ENCODE measurements at regions not wholly inside any gene's neighbourhood (a gene's known extent, or its start where the extent isn't known, plus 50 kb on each side); places are given as distances from the start of the nearest gene placed in this dataset.

DNA sequence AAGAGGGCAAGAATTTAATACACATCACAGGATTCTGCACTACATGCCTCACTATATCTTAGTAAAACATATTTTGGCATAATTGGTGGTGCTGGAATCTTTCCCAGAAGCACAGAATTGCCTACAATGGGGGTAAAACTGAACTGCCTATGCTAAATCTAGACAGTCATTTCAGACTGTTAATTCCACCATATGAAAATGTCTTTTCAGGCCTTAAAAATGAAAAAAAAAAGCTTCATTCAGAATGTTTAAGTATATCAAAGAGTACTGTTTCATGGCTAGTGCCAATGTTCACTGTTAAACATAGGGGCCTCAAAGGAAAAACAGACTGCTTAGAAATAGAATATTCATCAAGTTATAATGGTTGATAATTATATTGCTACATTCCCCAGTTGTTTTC is 797.0 kb downstream of the PCDH19 start:
- H3K36me3 ChIP-seq (ENCODE audit: control insufficient read depth, insufficient read depth, low read length) = no peaks in the 10 kb centered on the region
- H3K27me3 ChIP-seq (ENCODE audit: control insufficient read depth, insufficient read depth, low read length) = no peaks in the 10 kb centered on the region
- ChIA-PET POLR2A (no interaction called here), CTCF (no interaction called here)
- DNase-seq (ENCODE audit: low read depth) = no peak
- TF ChIP-seq, protein P1, sequence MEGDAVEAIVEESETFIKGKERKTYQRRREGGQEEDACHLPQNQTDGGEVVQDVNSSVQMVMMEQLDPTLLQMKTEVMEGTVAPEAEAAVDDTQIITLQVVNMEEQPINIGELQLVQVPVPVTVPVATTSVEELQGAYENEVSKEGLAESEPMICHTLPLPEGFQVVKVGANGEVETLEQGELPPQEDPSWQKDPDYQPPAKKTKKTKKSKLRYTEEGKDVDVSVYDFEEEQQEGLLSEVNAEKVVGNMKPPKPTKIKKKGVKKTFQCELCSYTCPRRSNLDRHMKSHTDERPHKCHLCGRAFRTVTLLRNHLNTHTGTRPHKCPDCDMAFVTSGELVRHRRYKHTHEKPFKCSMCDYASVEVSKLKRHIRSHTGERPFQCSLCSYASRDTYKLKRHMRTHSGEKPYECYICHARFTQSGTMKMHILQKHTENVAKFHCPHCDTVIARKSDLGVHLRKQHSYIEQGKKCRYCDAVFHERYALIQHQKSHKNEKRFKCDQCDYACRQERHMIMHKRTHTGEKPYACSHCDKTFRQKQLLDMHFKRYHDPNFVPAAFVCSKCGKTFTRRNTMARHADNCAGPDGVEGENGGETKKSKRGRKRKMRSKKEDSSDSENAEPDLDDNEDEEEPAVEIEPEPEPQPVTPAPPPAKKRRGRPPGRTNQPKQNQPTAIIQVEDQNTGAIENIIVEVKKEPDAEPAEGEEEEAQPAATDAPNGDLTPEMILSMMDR (IDR thresholded peaks at IDR 0.05; ENCODE audit: insufficient read depth, low read depth, low read length) = no peak
- no peak overlapping the region for H3K4me3 ChIP-seq (ENCODE audit: low read depth, low read length)

DNA sequence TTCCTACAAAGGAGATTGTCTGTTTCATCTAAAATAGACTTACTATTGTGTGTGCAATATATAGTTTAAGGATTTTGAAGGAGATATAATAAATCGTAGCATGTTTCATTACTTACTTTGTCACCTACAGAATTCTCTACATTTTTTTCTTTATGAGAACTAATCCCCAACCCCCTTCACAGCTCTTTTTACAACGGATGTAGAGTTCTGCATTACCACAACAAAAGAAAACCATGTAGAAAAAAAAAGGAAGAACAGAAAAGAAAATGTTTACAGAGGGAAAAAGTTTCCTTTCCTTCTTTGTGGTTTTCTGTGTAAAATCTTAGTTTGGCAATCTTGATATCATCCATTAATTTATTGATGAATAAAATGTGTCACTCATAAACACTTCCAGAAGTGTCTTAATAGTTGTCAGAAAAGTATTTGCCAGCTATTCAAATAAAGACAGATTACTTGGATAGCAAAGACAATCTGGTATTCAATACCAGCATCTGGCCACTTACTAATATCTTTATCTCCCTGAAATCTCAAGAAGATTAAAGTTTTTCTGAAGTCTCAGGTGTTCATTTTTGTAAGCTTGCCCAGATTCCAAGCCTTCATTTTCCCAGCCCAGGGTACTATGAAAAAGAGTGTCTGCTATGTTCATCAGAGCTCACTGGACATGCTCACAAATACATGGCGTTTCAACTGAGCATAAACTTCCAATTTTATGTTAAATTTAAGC is 806.8 kb downstream of the PCDH19 start:
- POLR2A ChIA-PET = no interaction called here
- Histone ChIP-seq H3K4me3 (ENCODE audit: low read depth, low read length) (no peak overlapping the region), H3K27me3 (ENCODE audit: control insufficient read depth, insufficient read depth, low read length) (no peaks in the 10 kb centered on the region), H3K36me3 (ENCODE audit: control insufficient read depth, insufficient read depth, low read length) (no peaks in the 10 kb centered on the region)
- TF ChIP-seq, protein P1 (IDR thresholded peaks at IDR 0.05; ENCODE audit: insufficient read depth, low read depth, low read length) = no peak
- CTCF ChIA-PET = no interaction called here
- no peak for DNase-seq (ENCODE audit: low read depth)

DNA sequence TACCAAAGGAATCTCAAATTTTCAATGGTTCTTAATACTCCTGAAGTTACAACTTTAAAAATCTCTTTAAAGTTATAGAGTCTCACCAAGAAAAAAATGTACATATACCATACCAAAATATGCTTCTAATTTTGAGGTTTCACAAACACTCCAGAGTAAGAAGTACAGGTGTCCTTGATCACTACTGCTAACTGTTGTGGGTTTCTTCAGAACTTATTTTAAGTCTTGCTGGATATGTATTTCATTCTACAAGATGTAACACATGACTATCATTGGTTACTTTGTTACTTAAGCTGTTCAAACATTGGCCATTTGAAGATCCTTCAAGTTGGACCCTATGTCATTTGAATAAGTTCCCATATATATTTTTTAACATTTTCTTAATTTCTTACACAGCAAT is 808.0 kb downstream of the PCDH19 start:
- POLR2A ChIA-PET = no interaction called here

DNA sequence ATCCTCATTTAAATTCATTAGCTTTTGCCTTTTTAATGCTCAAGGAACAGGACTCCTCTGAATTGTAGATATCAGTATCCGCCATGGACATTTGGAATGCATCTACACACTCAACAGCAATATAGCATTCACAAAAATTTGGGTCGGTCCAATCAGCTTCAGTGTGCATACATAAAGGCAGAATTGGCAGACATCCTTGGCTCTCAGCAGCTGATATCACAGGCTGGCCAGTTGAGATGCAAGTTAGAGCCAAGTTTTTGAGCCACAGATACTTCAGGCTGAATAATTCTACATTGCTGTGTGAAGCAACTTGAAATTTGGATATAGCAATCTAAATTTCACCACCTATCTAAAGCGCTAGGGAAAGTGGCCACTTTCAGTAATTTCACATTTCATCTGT is 821.1 kb downstream of the PCDH19 start:
- DNase-seq (ENCODE audit: low read depth) = no peak
- no peaks in the 10 kb centered on the region for H3K36me3 ChIP-seq (ENCODE audit: control insufficient read depth, insufficient read depth, low read length)
- POLR2A ChIA-PET = no interaction called here
- CTCF ChIA-PET = no interaction called here
- H3K27me3 ChIP-seq (ENCODE audit: control insufficient read depth, insufficient read depth, low read length) = no peaks in the 10 kb centered on the region
- no peak overlapping the region for H3K4me3 ChIP-seq (ENCODE audit: low read depth, low read length)
- TF ChIP-seq, protein P1 (IDR thresholded peaks at IDR 0.05; ENCODE audit: insufficient read depth, low read depth, low read length) = no peak

More for the DNA sequence above, 808.0 kb downstream of the PCDH19 start:
- Histone ChIP-seq H3K36me3 (ENCODE audit: control insufficient read depth, insufficient read depth, low read length) (no peaks in the 10 kb centered on the region), H3K27me3 (ENCODE audit: control insufficient read depth, insufficient read depth, low read length) (no peaks in the 10 kb centered on the region), H3K4me3 (ENCODE audit: low read depth, low read length) (no peak overlapping the region)
- CTCF ChIA-PET = no interaction called here
- TF ChIP-seq, protein P1 (IDR thresholded peaks at IDR 0.05; ENCODE audit: insufficient read depth, low read depth, low read length) = no peak
- DNase-seq (ENCODE audit: low read depth) = no peak

DNA sequence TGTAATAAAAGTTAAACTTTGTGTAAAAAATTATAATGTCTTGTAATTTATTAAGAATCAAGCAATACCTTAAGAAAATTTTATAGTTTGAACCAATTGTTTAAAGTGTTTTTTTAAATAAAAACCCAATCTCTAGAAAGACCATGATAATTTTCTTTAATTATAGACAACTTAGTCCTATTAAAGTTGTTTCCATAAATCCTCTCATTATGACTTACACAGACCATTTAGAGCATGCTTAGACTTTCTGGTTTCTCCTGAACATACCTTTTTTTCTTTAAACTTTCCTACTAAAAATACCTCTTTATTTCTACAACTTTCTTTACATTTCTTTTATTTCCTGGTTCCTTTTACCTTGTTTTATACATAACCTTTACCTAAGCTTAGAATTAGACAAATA is 837.4 kb downstream of the PCDH19 start:
- TF ChIP-seq, protein P1 (IDR thresholded peaks at IDR 0.05; ENCODE audit: insufficient read depth, low read depth, low read length) = no peak
- H3K36me3 ChIP-seq (ENCODE audit: control insufficient read depth, insufficient read depth, low read length) = no peaks in the 10 kb centered on the region
- DNase-seq (ENCODE audit: low read depth) = no peak
- H3K4me3 ChIP-seq (ENCODE audit: low read depth, low read length) = no peak overlapping the region
- H3K27me3 ChIP-seq (ENCODE audit: control insufficient read depth, insufficient read depth, low read length) = no peaks in the 10 kb centered on the region
- ChIA-PET POLR2A (no interaction called here), CTCF (no interaction called here)

All from BJ (cell line).